Aorta (tissue), 5 donors: ENCODE measurements at regions not wholly inside any gene's neighbourhood (a gene's known extent, or its start where the extent isn't known, plus 50 kb on each side); places are given as distances from the start of the nearest gene placed in this dataset.

Experiments
- ATAC-seq: fragments of 200-7000 bp; cut with Tn5 transposase; one replicate; pipeline ENCODE4 v1.9.1; 2022; ENCODE audit warnings: moderate library complexity; ENCODE audit not compliant: low FRiP score
- DNase-seq, 2 donors: peaks; one replicate each; pipeline ENCODE4 v3.0.0-alpha.2; 2020
- H3K27ac ChIP-seq, 2 donors: one replicate each; pipeline ENCODE4 v1.5.1; 2013; ENCODE audit warnings: low read length in 2 of 2, mild to moderate bottlenecking in 2 of 2, moderate library complexity in 2 of 2, control low read depth in 1 of 2, inconsistent platforms in 1 of 2, low read depth in 1 of 2
- H3K27me3 ChIP-seq, 2 donors: one replicate each; pipeline ENCODE4 v1.6.1; 2013; ENCODE audit warnings: control low read depth in 1 of 2, low read length in 1 of 2, mild to moderate bottlenecking in 1 of 2, moderate library complexity in 1 of 2; ENCODE audit not compliant: insufficient read depth in 2 of 2, control insufficient read depth in 1 of 2
- H3K36me3 ChIP-seq, 2 donors: one replicate each; pipeline ENCODE4 v1.6.1; 2013; ENCODE audit warnings: control low read depth in 1 of 2, low read length in 1 of 2, mild to moderate bottlenecking in 1 of 2; ENCODE audit not compliant: insufficient read depth in 2 of 2, control insufficient read depth in 1 of 2
- H3K4me1 ChIP-seq, 2 donors: one replicate each; pipeline ENCODE4 v1.6.1; 2013; ENCODE audit warnings: low read length in 2 of 2, control low read depth in 1 of 2, mild to moderate bottlenecking in 1 of 2, moderate library complexity in 1 of 2; ENCODE audit not compliant: insufficient read depth in 2 of 2, control insufficient read depth in 1 of 2
- H3K4me3 ChIP-seq, 2 donors: one replicate each; pipeline ENCODE4 v1.5.1; 2013; ENCODE audit warnings: low read length in 2 of 2, control low read depth in 1 of 2, mild to moderate bottlenecking in 1 of 2
- H3K9me3 ChIP-seq: one replicate; pipeline ENCODE4 v1.6.1; 2013; ENCODE audit warnings: mild to moderate bottlenecking, low read length; ENCODE audit not compliant: control insufficient read depth
- WGBS, 2 donors: extraction: QIAGEN DNeasy Blood & Tissue Kit; methylation state at CpG; one replicate each; pipeline ENCODE4 v1.1.7; 2013; 5-methylcytosine and 5-hydroxymethylcytosine counted together
- intact Hi-C, 2 donors: fragments of 100-400 bp; cut with DNase I; formaldehyde crosslinking; loops; one replicate each; pipeline versions ENCODE4 v1.14.2 to v1.15.0; 2022
- donor health status: healthy with polysubstance abuse.
- donor health status: Bipolar disorder and iron deficiency.
- donor health status: DM: no; HTN: no; CAD: no.
- donor health status: DM: no; HTN: no; CAD: no.
- donor health status: DM: yes; HTN: yes; CAD: no.

GRCh38 chr10:44264244-44264643 lies 120.7 kb downstream of the CXCL12 start:
- no peaks in the 10 kb centered on the region for H3K36me3 ChIP-seq
- no peak for ATAC-seq
- WGBS, 2 donors = 35 to 36% methylated on average over 4 of the region's 4 CpGs
- DNase-seq = no peak
- H3K27me3 ChIP-seq = no peaks in the 10 kb centered on the region
- H3K9me3 ChIP-seq = no peaks in the 10 kb centered on the region
- H3K27ac ChIP-seq = no peak overlapping the region
- H3K4me1 ChIP-seq = no peaks in the 10 kb centered on the region
- H3K4me3 ChIP-seq = no peak overlapping the region
- intact Hi-C loops = no loop called here

DNA sequence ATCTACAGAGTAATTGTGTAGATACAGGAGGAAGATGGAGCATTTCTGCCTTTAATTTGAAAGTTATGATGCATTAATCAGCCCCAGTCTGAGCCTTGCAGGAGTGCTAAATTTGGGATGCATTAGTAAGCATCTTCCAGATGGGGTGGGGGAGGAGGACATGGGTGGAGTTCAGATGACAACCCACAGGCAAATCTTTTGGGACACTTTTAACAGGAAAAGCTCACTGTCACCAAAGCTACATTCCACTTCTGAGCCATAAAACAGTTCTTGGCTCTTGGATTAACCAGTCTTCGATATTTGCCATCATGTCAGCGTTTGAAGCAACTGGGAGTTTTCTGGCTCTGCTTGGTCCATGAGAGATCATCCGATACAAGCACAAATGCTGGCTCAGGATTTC lies 121.1 kb downstream of the CXCL12 start:
- Histone ChIP-seq H3K27ac (no peak overlapping the region), H3K4me1 (no peaks in the 10 kb centered on the region), H3K4me3 (no peak overlapping the region), H3K9me3 (no peaks in the 10 kb centered on the region), H3K36me3 (no peaks in the 10 kb centered on the region), H3K27me3 (no peaks in the 10 kb centered on the region)
- DNase-seq (no peak), ATAC-seq (no peak)
- 45 to 58% methylated on average over 3 of the region's 3 CpGs for WGBS, 2 donors
- intact Hi-C loops = no loop called here

DNA sequence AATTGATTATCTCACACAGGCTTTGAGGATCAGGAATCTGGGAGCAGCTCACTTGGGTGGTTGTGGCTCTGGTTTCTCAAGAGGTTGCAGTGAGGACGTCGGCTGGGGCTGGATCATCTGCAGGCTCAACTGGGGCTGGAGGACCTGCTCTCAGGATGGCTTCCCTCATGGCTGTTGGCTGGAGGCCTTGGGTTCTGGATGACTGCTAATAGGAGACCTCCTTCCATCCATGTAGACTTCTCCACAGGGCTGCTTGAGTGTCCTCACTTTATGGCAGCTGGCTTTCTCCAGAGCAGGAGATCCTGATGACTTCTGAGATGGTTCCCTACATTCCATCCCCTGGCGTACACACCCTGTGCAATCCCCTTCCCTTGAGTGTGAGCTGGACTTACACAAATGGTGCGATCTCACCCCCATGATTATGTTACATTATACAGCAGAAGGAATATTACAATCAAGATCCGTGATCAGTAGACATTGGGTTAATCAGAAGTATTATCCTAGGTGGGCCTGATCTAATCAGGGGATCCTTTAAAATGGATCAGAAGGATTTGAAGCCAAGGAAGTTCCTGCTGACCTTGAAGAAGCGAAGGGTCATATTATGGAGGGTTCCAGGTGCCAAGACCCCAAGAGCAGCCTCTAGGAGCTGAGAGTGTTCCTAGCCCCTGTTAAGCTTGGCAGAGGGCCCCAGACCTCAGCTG lies 122.2 kb downstream of the CXCL12 start:
- no peaks in the 10 kb centered on the region for H3K4me1 ChIP-seq
- ATAC-seq = no peak
- intact Hi-C loops = no loop called here
- H3K27me3 ChIP-seq = no peaks in the 10 kb centered on the region
- DNase-seq = no peak
- H3K9me3 ChIP-seq = no peaks in the 10 kb centered on the region
- H3K4me3 ChIP-seq = no peak overlapping the region
- H3K36me3 ChIP-seq = no peaks in the 10 kb centered on the region
- no peak overlapping the region for H3K27ac ChIP-seq
- WGBS, 2 donors = 90 to 93% methylated on average over 6 of the region's 6 CpGs

GRCh38 chr10:44261710-44262455 lies 123.0 kb downstream of the CXCL12 start:
- Histone ChIP-seq H3K4me3 (no peak overlapping the region), H3K4me1 (no peaks in the 10 kb centered on the region), H3K27me3 (no peaks in the 10 kb centered on the region), H3K9me3 (no peaks in the 10 kb centered on the region), H3K27ac (no peak overlapping the region), H3K36me3 (no peaks in the 10 kb centered on the region)
- intact Hi-C loops = no loop called here
- DNase-seq (peak in 1 of 2 donors; percentile 59), ATAC-seq (peak; percentile 61)
- WGBS, 2 donors = 16 to 23% methylated on average over 7 of the region's 7 CpGs

DNA sequence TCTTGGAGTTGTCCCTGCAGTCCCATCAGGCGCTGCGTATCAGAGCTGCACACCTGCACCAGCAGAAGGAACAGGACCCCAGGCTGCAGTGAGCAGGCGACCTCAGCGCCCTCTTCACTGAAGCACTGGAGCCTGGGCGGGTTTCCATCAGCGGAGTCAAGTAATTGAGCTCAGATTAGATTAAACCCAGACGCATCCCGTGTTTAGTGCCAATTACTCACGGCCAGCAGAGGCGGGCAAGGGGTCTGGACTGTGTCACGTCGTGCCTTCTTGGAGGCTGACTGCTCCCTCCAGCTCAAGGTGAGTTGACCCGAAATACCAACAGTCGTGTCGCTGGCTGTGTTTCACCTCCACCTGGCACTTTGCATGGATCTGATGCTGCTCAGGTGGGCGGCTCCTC lies 123.6 kb downstream of the CXCL12 start:
- H3K27me3 ChIP-seq = no peaks in the 10 kb centered on the region
- WGBS, 2 donors = 69 to 76% methylated on average over 16 of the region's 16 CpGs
- intact Hi-C loops = no loop called here
- H3K9me3 ChIP-seq = no peaks in the 10 kb centered on the region
- H3K27ac ChIP-seq = no peak overlapping the region
- H3K36me3 ChIP-seq = no peaks in the 10 kb centered on the region
- DNase-seq (no peak), ATAC-seq (peak; percentile 2)
- no peak overlapping the region for H3K4me3 ChIP-seq
- H3K4me1 ChIP-seq = no peaks in the 10 kb centered on the region

DNA sequence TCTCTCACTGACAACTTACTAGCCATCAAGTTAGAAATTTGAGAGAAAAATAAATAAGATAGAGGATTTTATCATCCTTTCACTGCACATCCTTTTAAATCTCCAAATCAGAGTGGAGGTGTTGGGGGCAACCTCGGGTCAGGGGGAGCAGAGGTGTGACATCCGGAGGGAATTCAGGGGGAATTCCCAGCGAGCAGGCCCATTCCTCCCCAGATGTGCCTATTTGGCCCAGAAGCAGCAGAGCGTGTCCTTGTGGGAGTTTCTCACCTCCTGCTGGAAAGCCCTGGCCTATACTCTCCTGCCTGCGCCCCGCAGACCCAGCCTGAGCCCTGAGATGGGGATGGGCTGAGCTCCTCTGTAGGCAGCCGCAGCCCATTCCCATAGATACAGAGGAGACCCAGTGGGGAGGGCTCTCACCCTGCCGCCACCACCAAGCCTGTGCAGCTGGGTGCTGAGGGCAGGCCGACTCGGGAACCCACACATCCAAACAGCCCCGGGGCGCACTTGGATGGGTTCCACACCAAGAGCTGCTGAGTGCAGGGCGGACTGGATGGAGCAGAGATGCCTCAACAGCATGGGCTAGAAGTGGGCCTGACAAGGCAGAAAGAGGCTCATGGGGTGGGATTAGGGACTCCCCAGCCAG lies 124.5 kb downstream of the CXCL12 start:
- Histone ChIP-seq H3K4me1 (no peaks in the 10 kb centered on the region), H3K9me3 (no peaks in the 10 kb centered on the region), H3K27me3 (no peaks in the 10 kb centered on the region), H3K27ac (no peak overlapping the region), H3K36me3 (no peaks in the 10 kb centered on the region), H3K4me3 (no peak overlapping the region)
- DNase-seq = no peak
- 96 to 97% methylated on average over 13 of the region's 13 CpGs for WGBS, 2 donors
- ATAC-seq = peak; percentile 5
- intact Hi-C loops = no loop called here

DNA sequence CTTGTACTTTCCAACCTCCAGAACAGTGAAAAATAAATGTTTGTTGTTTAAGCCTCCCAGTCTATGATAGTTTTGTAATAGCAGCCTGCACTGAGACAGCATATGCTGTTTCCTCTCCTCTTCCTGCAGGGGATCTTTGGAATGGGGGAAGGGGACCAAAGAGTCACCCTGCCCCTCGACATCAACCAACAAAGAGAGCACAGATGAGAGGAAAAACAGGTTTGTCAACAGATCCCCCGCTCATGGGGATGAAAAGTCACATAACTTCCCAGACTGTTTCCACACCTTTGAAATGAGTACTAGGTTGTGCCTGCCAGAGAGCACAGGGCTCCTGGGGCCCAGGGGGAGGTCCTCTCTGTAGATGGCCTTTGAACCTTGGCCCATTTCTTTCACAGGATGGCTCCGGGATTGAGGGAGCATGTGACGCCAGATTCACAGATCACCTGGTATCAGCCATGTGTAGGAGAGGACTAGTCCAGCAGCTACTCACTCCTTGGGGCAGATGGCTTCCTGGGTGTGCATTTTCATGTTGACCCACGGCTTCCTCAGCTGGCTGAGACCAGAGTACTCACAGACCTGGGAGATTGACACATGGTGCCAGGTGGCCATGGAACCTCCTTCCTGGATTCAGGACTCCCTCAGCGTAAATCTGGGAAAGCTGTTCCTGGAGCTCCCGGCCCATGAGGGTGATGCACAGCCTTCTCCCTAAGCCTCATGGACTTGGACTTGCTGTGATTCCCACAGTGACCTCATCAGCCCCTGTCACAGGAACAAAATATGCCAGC lies 125.6 kb downstream of the CXCL12 start:
- H3K27me3 ChIP-seq = no peaks in the 10 kb centered on the region
- no peaks in the 10 kb centered on the region for H3K9me3 ChIP-seq
- DNase-seq (no peak), ATAC-seq (no peak)
- intact Hi-C loops = loop anchor here in 1 of 2 donors (10.0 kb wide), 1 partner anchor 64 kb away; no protein-coding TSS in a partner anchor
- no peaks in the 10 kb centered on the region for H3K36me3 ChIP-seq
- WGBS, 2 donors = 92 to 95% methylated on average over 7 of the region's 7 CpGs
- no peak overlapping the region for H3K4me3 ChIP-seq
- no peak overlapping the region for H3K27ac ChIP-seq
- H3K4me1 ChIP-seq = no peaks in the 10 kb centered on the region

GRCh38 chr10:44258460-44259089 lies 126.3 kb downstream of the CXCL12 start:
- 93 to 95% methylated on average over 4 of the region's 4 CpGs for WGBS, 2 donors
- Histone ChIP-seq H3K27me3 (no peaks in the 10 kb centered on the region), H3K36me3 (no peaks in the 10 kb centered on the region), H3K27ac (no peak overlapping the region), H3K4me3 (no peak overlapping the region), H3K9me3 (no peaks in the 10 kb centered on the region), H3K4me1 (no peaks in the 10 kb centered on the region)
- intact Hi-C loops = loop anchor here in 1 of 2 donors (10.0 kb wide), 1 partner anchor 64 kb away; no protein-coding TSS in a partner anchor
- ATAC-seq (no peak), DNase-seq (no peak)
